ENCODE measurements at regions not wholly inside any gene's neighbourhood (a gene's known extent, or its start where the extent isn't known, plus 50 kb on each side); places are given as distances from the start of the nearest gene placed in this dataset.

GRCh38 chr10:84801916-84802315, 473.5 kb downstream of the CCSER2 start:
- TF ChIP-seq CTCF (IDR thresholded peaks at IDR 0.05) (no peak), POLR2A (IDR thresholded peaks at IDR 0.05) (no peak)
